Limb (tissue), 2 donors: ENCODE measurements at regions not wholly inside any gene's neighbourhood (a gene's known extent, or its start where the extent isn't known, plus 50 kb on each side); places are given as distances from the start of the nearest gene placed in this dataset.

Experiments
- DNase-seq, 2 donors: peaks; one replicate each; pipeline ENCODE4 v3.0.0-alpha.2; 2016; ENCODE audit errors: extremely low spot score in 2 of 2

DNA sequence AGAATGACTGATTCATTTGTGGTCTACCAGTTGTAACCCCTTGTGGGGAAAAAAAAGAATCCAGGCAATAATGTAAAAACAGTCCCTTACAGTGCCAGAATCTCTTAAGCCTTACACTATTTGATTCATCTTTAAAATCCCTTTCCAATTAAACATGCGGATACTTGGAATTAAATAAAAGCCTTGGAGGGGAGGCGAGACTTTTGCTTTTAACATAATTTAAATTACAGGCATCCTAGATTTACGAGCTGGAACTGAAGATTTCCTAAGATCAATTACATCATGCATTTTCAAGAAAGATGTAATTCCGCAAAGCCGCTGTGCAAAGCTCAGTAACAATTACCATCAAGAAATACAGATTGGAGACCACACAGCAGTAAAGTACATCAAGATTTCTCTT lies 370.2 kb downstream of the MTRR start:
- peak in 1 of 2 donors; percentile 19 for DNase-seq

- no peak for DNase-seq
Observed at GRCh38 chr5:8239646-8240045, 370.7 kb downstream of the MTRR start.

GRCh38 chr5:8241076-8241475 lies 372.1 kb downstream of the MTRR start:
- no peak for DNase-seq

DNA sequence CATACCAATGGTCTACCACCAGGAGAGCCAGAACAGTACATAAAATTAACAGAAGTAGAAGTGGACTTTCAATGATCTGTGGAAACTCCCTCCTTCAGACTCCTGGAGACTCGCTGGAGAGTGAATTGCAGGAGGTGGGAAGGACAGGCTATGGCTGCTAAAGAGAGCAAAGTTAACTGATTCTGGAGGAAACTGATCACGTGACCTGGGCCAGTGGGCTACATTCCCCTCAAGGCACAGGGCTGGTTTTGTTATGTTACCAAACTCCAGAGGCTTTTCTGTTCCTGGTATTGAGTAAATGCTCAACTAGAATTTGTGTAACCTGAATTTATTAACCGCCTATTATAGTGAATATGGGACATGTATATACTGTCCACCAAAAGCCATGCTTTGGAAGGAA lies 372.6 kb downstream of the MTRR start:
- DNase-seq = no peak

- peak in 1 of 2 donors; percentile 26 for DNase-seq
Observed at GRCh38 chr5:8247049-8247899, 378.3 kb downstream of the MTRR start.

DNA sequence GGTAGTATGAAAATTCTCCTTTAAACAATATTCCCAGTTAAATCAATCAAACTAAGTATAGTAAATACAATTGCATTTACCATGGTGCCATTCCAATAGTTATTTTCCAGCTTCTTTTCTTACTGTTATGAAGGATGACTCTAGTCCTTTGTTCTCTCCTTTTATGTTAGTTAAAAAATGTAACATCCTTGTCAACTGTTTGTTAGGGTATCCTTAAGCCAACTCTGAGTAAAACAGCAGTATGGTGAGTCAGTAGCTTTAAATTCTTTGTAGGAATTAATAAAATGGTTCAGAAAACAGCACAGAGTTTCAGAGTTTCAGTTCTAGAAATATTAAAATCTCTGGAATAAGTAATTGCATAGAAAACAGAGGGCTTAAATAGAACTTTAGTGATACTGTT lies 384.4 kb downstream of the MTRR start:
- DNase-seq = no peak

- no peak for DNase-seq
Observed at GRCh38 chr5:8254674-8255073, 385.7 kb downstream of the MTRR start.

GRCh38 chr5:8258801-8259200 lies 389.9 kb downstream of the MTRR start:
- DNase-seq = no peak

DNA sequence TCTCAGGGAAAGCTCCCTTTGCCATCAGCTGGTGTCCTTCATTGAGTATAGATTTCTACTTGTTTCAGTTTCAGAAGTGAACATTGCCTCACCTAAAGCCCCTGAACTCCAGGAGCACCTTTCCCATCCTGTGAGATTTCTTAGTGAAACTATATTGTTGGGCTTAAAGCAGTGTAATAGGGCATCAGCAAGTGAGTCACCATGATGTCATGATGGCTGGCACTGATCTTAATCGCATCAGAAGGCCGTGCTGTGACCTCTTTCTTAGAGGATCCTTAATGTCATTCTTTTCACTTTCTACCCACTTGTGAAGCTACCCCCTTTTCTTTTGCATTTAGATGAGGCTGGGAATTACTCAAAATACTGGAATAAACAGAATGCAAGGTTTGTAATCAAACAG lies 401.3 kb downstream of the MTRR start:
- DNase-seq = no peak

- no peak for DNase-seq
Observed at GRCh38 chr5:8280711-8281363, 411.9 kb downstream of the MTRR start.

DNA sequence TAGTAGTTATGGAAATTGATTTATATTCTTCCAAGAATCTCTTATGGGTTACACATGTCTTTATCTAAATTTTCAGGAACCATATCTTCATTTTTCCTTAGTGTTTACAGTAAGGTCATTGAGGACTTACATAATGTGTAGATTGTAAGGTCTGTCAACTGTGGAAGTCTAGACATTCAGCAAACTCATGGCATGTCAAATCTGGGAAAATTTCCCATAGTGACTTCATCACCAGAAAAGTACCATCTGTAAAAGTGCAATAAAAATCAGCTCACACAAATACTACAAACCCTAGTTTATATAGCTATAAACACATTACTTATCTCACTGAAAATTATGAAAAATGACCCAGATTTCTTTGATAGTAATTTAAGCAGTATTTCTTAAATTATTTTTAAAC lies 419.4 kb downstream of the MTRR start:
- DNase-seq = peak in 1 of 2 donors; percentile 52

GRCh38 chr5:8288897-8289516 lies 420.1 kb downstream of the MTRR start:
- DNase-seq = no peak

DNA sequence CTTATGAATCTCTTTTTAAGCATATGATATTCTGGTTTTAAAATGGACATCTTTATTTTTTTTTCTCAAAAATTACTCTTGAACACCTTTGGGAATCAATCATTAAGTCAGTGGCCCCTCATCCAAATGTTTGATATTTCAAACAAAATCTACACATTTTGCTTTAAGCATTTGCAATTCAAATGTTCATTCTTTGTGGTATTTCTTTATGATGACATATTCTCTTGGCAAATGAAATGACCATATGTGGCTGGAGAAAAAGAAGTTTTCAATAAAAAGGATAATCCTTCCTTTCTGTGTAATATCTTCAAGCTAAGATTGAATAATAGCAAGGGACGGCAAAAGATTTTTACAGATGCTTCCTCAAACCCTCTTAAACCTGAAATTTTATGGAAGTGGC lies 420.8 kb downstream of the MTRR start:
- peak in 1 of 2 donors; percentile 42 for DNase-seq

- no peak for DNase-seq
Observed at GRCh38 chr5:8290721-8291120, 421.8 kb downstream of the MTRR start.

GRCh38 chr5:8291641-8292040 lies 422.7 kb downstream of the MTRR start:
- DNase-seq = peak in 1 of 2 donors; percentile 8

DNA sequence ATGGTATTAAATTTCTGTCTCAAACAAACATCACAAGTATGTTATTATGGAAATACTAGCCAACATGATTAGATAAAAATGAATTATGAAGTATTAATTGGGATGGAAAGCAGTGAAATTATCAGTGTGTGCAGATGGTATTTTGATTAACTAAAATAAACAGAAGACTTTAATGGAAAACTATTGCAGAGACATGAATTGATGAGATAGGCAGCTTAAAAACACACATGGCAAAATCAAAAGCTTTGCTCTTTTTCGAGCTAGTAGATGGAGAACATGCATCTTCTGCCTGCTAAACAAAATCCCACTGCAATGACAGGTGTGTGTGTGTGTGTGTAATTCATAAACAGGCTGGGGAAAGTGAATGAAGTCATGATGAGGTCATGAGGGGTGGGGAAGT lies 426.2 kb downstream of the MTRR start:
- DNase-seq = no peak

GRCh38 chr5:8299716-8300115 lies 430.8 kb downstream of the MTRR start:
- DNase-seq = no peak

GRCh38 chr5:8304341-8304740 lies 435.4 kb downstream of the MTRR start:
- no peak for DNase-seq

GRCh38 chr5:8306288-8306896 lies 437.4 kb downstream of the MTRR start:
- no peak for DNase-seq

GRCh38 chr5:8314965-8315364 lies 446.0 kb downstream of the MTRR start:
- no peak for DNase-seq

DNA sequence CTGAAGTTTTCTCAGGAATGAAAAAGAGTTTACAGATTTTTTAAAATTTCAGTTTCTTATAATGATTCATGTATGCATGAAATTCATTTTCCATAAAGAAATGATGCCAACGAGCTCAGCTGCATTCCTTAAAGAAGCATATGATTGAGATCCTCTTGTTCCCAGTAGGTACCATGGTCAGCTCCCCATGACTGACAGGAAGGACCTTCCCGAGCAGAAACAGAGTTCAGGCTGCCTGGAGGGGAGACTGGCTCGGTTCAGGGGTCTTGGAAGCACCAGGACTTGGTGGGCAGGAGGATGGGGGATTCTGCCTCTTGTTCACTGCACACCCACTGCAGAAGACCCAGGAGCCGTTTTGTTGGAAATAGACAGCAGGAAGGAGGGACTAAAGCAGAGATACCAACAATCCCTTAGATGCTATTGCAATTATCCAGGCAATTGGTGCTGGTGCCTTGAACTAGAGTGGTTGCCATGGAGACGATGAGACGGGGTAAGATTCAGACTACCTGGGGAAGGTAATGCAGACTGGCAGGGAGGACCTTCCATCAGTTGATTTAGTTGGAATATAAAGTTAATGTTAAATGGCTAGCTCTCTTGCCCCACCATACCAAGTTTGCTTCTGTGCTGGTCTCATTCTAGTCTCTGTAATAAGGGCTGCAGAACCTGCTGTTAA lies 447.8 kb downstream of the MTRR start:
- DNase-seq = no peak

DNA sequence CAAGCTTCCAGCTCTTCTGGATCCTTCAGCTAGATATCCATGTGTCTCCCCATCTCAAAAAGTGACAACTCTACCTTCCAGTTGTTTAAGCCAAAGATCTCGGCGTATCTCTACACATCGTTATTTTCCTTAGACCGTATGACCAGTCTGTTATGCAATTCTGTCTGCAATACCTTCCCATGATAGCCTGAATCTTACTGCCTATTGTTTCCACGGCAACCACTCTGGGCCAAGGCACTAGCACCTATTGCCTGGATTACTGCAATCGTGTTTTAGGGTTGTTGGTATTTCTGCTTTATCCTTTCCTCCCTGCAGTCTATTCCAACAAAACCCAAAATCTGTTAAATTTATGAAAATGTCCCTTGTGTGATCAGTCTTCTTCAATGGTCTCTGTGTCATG lies 448.4 kb downstream of the MTRR start:
- no peak for DNase-seq
